Right kidney (tissue), 1 donor: ENCODE measurements at regions not wholly inside any gene's neighbourhood (a gene's known extent, or its start where the extent isn't known, plus 50 kb on each side); places are given as distances from the start of the nearest gene placed in this dataset.

Experiments used
- DNase-seq: peaks from one replicate; pipeline ENCODE4 v3.0.0-alpha.2; 2016

DNA sequence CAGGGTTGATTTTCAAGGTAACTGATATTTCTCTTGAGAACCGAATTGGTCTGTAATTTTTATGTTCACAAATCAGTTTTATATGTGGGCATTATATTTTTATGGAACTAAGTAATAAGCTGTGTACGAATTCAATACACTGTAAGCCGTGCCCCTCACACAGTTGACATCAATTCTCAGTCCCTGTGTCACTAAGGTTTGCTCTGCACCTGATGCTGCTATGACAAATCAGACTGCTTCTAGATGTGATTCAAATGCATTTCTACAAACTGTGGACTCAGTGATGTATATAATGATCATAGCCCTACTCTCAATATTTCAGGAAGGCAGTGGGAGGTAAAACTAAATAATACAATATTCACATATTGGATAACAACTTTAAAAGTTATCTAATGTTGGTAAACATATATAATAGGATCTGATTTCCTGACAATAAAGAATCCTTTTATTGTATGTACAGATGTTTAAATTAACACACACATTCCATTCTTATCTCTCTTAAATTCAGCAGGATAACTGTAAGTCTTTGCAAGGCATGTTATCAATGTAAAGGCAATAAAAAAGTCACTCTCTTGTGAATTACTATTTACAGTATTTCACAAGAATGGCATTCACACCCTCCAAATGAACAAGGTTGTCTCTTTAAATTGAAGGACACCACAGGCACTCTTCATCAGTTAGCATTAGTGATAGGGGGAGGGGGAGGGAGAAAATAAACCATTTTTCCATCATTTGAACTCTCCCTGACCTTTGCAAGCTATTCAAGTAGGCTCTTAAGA, 87.2 kb upstream of the SOX5 start:
- DNase-seq, result no peak

DNA sequence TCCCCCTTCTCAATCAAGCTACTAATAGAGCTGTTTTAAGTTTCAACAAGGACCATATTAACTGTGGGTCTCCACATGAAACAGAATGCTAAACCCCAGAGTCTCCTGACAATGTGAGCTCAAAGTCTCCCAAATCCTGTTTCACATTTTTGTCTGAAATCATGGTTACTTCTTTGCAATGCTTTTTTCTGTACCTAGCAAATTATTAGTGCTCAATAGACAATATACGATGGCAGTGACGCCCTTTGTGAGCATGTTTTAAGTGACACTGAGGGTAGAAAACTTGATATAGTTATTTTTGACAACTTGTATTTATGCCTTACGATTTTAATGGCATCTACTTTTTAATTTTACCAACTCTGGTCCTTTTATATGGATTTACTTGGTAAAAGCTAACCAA, 85.4 kb upstream of the SOX5 start:
- DNase-seq, result no peak

DNA sequence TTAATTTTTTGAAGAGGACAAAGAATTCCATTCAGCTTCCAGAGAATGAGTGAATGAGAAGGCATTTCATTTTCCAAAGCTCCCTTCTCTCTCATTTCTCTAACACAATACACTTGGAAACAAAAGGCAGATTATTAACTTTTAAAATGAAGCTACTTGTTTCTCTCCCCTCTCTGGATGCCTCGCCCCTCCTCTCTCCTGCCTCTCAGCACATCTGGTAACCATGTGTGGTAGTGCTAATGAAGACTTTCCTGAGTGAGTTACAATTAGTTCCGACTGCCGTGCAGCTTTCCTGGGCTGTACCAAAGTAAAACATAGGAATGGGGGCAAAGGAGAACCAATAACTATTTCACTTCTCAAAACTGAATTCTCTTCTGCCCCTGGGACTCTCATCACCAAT, 84.7 kb upstream of the SOX5 start:
- DNase-seq, result no peak

DNA sequence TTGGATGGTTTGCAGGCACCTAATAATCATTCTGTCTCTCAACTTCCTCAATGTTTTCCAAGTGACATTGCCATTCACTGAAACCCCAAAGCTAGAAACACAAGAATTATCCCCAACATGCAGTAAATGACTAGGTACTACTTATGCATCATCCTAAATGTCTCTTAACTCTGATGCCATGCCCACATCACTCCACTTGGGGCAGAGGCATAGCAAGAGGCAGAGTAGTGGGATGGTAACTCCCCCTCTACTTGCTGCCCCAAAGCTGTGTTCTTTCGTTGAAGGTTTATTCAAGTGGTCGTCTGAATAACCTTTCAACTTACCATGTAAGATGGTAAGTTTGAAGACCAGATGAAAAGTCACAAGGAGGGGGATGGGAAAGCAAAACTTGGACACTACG, 77.9 kb upstream of the SOX5 start:
- no peak for DNase-seq

DNA sequence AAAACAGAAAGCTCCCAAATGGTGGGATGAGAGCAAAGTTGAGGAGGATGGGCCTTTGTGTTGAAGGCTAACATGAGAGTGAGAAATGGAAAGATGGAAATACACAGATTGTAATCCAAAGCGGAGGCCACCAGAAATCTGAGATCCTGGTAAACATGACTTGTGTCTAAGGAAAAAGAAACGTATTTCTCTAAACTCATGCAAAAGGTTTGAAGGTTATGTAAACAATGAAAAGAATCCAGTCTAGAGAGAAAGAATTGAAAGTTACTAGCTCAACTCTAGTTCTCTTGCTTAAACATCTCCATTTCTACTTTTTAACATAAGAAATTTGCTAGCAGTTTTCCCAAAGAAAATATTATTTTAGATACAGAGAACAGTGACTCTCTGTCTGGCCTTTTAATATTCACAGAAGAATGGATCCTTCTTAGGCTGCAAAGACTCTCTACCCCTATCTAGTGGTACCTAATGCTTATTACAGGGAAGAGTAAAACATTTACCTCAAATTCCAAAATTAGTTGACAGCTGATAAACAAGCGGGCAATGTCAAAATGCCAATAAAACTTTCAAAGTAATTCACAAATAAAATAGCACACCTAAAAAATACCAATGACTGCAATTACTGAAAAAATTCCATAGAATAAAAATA, 75.8 kb upstream of the SOX5 start:
- no peak for DNase-seq

DNA sequence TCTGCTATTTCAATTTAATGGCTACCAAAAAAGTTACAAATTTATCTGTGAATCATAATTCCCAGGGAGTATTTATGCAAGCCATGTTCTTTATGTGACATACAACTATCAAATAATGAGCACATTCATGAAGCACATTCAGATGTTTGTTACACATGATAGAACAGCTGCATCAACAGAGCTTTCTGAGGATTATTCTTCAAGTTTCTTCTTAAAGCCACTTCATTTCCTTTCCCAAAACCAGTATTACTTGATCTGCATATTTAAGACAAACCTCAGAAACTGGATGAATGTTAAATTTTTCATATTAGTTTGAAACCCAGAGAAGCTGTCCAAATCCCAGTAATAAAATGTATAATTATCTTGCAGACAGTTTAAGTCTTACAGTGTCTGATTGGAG, 73.6 kb upstream of the SOX5 start:
- no peak for DNase-seq

DNA sequence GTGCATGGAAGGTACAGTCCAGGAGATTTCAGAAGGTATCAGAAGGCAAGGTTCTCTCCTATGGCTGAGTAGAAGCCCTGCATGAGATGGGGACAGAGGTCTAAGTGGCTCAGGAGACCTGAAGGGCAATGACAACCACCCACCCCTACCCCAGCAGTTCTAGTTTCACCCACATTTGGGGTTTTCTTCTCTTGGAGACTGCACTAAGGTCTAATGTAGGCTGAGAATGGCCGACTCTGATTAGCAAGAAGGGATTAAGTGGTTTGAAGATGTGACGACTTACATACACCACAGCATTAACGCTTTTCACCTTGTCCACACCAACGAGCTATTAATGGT, 71.7 kb upstream of the SOX5 start:
- no peak for DNase-seq

DNA sequence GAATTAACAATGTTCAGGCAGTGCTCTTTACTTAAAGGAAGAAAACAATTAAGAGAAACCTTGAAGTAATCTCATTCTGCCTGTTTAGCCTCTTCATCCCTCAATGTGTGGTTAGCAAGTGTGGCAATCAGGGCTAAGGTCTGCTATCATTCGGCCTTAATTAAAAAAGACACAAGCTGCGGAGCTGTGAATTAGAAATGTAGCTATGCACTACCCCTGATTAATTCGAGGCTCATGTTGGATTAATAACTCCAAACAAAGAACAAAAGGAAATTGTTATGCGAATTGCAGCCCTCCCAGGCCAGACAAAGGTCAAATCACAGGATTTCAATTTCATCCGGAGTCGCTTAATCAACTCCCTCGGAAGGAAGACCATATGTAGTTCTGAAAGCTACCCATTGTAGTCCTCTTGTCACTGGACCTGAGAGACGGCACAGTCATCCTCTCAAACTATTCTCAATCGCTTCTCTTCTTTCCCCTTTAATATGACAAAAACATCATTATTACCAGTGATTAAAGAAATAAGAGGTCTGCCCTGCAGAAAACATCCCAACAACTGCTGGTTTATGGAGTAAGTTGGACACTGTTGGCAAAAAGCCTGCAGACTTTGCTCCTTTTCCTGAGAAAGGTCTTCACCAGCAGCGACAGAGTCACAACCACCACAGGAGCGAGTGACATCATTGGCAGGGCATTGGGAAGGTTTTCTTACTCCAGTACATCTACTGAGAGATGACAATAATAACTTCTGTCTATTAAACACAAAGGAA, 71.1 kb upstream of the SOX5 start:
- DNase-seq, result no peak

DNA sequence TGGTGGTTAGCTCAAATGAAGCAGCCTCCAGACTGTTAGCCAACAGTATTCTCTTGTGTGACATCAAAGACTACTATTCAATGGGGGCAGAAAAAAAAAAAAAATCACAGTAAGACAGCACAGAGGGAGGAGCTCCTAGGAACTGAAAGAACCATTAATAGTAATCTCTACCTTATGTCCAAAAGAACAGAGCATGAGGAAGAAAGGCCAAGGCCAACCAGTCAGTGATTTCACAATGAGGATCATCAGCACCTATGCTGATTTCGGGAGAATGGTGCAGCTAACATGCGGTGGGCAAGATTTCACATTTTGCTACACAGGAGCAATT, 66.3 kb upstream of the SOX5 start:
- DNase-seq, result no peak

DNA sequence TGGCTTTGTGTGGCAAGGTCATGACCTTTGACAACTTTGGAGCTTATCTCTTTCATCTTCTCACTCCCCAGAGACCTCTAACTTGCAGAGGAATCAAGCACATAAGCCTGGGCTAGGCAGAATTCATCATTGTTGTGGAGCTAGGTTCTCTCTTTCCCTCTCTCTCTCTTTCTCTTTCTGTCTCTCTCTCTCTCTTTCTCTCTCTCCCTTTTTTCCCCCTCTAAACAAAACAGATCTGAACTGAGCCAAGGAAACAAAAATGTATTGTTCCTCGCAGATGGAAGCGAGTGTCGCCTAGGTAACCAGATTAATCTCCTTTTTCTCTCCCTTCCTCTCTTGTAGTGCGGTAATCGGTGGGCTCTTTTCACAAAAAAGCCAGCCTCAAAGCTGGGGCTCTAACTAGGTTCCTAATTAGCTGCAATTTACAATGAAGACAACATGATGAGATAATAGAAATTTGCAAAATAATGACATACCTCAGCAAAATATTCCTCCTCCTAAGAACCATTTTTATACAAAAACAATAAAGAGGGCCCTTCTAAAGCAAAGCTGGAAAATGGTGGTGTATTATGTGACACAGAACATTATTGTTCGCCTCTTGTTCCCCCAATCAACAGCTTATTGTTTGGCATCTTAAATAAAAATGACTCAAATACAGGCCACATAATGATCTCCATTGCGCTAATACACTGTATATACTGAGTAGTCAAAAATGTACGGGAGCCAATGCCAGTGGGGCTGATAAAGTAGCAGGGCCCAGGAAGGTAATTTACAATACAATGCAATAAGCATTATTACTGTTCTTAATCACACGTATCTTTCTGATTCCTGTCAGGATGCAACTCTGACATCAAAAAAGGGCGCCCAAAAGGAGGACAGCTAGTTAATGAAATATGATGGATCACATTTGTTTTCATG, 65.7 kb upstream of the SOX5 start:
- no peak for DNase-seq

DNA sequence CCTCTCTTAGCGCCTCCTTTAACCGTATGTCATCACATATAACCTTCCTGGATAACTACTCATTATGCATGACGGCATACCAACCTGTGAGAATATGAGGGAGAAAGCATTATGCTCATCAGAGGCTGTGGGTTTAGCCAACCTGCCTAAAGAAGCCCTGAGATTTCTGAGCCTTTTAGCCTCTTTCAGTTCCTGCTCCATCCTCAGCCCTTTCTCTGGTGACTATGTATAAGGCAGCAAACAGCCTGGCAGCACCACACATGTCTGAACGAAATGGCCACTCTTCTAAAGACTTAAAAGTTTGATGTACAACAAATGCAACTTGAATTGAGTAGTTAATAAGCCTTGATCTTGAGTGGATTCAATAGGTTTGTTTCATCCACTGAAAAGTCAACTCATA, 64.8 kb upstream of the SOX5 start:
- no peak for DNase-seq

DNA sequence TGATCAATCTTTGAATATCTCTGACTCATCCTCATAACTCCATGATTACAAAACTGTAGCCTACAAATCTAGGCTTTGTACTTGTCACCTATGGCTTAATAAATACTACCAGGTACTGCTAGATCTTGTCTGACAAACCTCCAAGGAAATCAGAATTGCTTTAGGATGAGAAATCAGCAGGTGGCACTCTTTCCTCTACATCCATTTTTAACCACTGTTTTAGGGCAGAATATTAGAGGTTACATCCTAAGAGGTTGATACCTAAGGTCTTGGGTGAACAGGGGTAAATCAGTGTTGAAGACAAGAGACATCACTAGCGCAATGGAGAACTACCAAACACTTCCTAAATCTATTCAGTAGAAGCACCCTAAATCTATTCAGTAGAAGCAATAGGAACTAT, 63.1 kb upstream of the SOX5 start:
- DNase-seq, result no peak

DNA sequence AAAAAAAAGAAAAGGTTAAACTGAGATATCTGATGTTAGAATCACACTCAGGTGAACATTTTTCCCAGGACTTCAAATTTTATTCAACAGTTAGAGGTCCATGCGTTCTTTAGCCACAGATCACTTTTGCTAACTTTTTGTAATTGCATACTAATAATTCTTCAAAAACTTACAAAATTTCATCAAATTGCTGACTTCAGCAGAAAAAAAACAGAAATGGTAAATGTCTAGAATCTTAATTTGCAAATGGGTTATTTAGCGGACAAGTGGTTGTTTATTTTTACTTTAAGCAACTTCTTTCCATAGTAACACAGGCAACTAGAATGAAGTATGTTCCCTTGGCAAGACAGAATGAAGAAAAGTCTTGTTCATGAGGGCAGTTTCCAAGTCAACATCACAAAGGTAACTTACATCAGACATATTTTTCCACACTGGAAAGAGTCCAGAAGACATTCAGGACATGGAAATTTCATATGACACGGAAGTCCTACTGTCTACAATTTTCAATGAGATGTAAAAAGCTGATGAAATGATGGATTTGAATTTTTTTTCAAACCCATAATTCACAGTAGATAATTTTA, 62.5 kb upstream of the SOX5 start:
- no peak for DNase-seq

DNA sequence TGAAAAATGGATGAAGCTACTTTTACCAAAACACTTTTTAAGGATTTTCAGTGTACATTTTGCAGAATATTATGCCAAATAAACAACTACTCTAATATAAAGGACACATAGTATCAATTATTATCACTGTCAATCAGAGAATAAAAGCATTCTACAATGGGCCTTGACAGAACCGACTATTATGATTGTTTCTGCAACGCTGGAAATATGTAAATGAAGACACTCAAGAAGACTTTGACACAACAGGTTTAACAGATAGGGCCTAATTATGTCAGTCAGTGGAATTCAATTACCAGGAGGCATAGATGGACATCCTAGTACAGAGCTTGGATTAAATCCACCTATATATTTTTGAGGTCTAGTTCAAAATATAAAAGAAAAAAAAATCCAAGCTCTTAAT, 58.7 kb upstream of the SOX5 start:
- DNase-seq, result no peak
